GM12891 (cell line): ENCODE measurements at regions not wholly inside any gene's neighbourhood (a gene's known extent, or its start where the extent isn't known, plus 50 kb on each side); places are given as distances from the start of the nearest gene placed in this dataset.

Source experiments
- DNase-seq: peaks from one replicate; pipeline ENCODE4 v3.0.0; 2011; ENCODE audit warnings: low spot score; ENCODE audit not compliant: insufficient read length
- FAIRE-seq: peaks from 2 replicates; lab custom pipeline; 2011; peaks lifted over from hg19 to GRCh38; lab: Jason Lieb, UNC
- PAX5 ChIP-seq: IDR thresholded peaks from 2 replicates; pipeline ENCODE4 v1.6.1; 2011; ENCODE audit warnings: low read length, moderate library complexity, mild to moderate bottlenecking; ENCODE audit not compliant: insufficient read depth, severe bottlenecking
- POLR2A ChIP-seq: IDR thresholded peaks from 2 replicates; pipeline ENCODE4 v1.6.1; 2011; ENCODE audit warnings: low read depth, low read length, control low read depth
- POLR2AphosphoS5 ChIP-seq: IDR thresholded peaks from 2 replicates; pipeline ENCODE4 v1.6.1; 2011; ENCODE audit warnings: low read depth, low read length, control low read depth
- POU2F2 ChIP-seq: IDR thresholded peaks from 2 replicates; pipeline ENCODE4 v1.6.1; 2011; ENCODE audit warnings: low read depth, mild to moderate bottlenecking, control low read depth, low read length, moderate library complexity
- SPI1 ChIP-seq: IDR thresholded peaks from 2 replicates; pipeline ENCODE4 v1.6.1; 2011; ENCODE audit warnings: low read depth, low read length, control low read depth
- TAF1 ChIP-seq: IDR thresholded peaks from 2 replicates; pipeline ENCODE4 v1.6.1; 2011; ENCODE audit warnings: low read depth, low read length, control low read depth

GRCh38 chr2:238649936-238650518, 197.9 kb upstream of the TWIST2 start:
- TF ChIP-seq PAX5 (no peak), POLR2AphosphoS5 (no peak), POU2F2 (no peak), TAF1 (no peak), SPI1 (no peak), POLR2A (no peak)
- FAIRE-seq (no peak), DNase-seq (no peak)

- TF ChIP-seq TAF1 (no peak), POLR2A (no peak), POLR2AphosphoS5 (no peak), SPI1 (no peak), POU2F2 (no peak), PAX5 (no peak)
- DNase-seq: no peak
- no peak for FAIRE-seq
Measured at GRCh38 chr2:238650536-238650935, 197.3 kb upstream of the TWIST2 start.

DNA sequence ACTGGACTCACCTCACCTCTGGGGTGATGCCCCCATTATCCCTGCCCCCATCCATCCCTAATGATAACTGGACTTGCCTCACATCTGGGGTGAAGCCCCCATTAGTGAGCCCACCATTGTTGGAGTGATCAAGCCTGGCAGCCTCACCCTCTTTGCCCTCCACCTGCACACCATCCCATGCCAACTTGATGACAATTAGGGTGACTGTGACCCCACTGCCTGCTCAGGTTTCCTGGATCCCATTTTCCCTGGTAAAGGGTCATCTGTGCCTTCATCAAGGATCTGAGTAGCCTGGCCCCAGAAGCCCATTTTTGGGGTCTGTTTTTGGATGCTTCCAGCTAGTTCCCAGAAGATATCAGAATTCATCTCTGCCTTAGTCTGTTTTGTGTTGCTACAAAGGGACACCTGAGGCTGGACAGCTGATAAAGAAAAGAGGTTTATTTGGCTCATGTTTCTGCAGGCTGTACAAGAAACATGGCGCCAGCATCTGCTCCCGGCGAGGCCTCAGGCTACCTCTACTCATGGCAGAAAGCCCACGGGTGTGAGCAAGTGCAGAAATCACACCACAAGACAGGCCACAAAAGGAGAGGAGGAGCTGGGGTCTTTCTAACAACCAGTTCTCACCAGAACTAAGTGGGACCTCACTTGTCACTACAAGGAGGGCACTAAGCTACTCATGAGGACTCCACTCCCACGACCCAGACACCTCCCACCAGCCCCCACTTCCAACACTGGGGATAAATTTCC, 196.4 kb upstream of the TWIST2 start:
- FAIRE-seq (no peak), DNase-seq (no peak)
- TF ChIP-seq PAX5: no peak
- TF ChIP-seq TAF1: no peak
- TF ChIP-seq SPI1: no peak
- no peak for TF ChIP-seq POU2F2
- no peak for TF ChIP-seq POLR2A
- no peak for TF ChIP-seq POLR2AphosphoS5

DNA sequence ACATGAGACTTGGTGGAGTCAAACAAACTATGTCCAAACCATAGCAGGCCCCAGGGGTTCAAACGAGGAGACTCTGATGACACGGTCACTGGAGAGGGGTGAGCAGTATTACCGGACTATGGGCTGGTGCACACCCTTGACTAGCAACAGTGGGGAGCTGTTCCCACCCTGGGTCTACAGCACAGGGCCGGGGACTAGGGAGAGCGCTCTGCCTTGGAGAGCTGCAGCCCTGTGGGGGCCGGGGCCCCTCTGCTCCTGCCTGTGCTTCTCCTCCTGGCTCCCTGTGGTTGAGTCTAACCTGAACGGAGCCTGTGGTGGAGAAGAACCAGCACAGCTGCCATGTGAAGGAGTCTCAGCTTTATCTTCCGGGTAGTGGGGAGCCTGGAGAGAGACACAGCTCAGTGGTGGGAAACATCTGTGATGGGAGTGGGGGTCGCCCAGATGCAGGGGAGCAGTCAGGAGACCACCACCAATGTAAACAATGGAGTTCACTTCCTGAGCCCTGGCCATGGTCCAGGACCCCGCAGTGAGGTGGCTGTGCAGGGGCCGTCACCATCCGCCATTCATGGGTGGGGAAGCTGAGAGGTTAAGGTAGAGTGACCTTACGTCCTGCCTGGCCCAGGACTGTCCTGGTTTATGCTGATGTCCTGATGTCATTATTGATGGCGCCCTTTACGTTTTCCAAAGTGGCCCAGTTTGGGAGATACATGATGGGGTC, 195.7 kb upstream of the TWIST2 start:
- FAIRE-seq: no peak
- no peak for DNase-seq

DNA sequence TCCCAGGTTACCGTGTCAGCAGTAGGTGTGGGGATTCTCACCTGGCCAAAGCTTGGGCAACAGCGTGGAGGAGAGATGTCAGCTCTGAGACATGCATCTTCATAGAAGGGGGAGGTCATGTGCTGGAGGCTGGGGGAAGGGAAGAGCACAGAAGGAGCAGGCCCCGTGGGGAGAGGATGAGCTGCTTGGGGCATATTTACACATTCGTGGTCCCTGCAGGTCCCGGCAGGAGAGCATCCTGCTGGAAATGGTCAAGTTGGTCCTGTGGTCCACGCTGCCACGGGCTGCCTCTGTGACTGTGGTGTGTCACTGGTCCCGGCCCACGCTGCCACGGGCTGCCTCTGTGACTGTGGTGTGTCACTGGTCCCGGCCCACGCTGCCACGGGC, 195.1 kb upstream of the TWIST2 start:
- TF ChIP-seq POLR2A (no peak), POLR2AphosphoS5 (no peak), TAF1 (no peak), POU2F2 (no peak), PAX5 (no peak), SPI1 (no peak)
- FAIRE-seq (no peak), DNase-seq (no peak)

More for the DNA sequence above, 195.7 kb upstream of the TWIST2 start:
- TF ChIP-seq PAX5: no peak
- TF ChIP-seq POLR2A: no peak
- TF ChIP-seq SPI1: no peak
- no peak for TF ChIP-seq POLR2AphosphoS5
- TF ChIP-seq TAF1: no peak
- TF ChIP-seq POU2F2: no peak

DNA sequence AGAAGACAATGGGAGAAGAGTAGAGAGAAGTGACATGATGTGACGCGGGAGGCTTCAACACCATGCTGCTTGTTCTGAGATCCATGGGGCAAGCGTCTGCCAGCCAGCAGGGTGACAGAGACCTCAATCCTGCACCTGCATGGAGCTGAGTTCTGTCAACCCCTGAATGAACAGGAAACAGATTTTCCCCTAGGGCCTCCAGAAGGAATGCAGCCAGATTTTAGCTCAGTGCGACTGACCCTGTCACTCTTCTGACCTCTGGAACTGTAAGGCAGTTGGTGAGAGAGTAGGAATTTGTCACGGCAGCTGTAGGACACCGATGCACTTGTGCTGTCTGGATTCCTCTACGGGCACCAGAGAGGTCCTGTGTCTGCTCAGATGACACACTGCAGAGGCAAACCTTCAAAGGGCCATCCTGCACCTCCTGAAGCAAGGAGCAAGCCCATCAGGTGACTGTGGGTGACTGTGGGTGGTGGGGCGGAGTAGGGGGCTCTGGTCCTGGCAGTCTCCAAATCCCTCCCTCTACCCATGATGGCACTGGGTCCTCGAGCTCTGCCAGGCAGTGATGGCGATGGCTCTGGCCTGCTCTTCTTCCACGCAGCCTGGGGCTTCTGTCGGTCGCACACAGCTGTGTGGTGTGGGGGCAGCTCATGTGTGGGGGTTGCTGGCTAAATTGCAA, 194.3 kb upstream of the TWIST2 start:
- no peak for DNase-seq
- TF ChIP-seq POLR2AphosphoS5 (no peak), POLR2A (no peak), TAF1 (no peak), SPI1 (no peak), POU2F2 (no peak), PAX5 (no peak)
- no peak for FAIRE-seq

GRCh38 chr2:238654479-238655197, 193.2 kb upstream of the TWIST2 start:
- no peak for FAIRE-seq
- no peak for TF ChIP-seq SPI1
- TF ChIP-seq PAX5: no peak
- TF ChIP-seq POLR2A: no peak
- TF ChIP-seq TAF1: no peak
- no peak for TF ChIP-seq POU2F2
- TF ChIP-seq POLR2AphosphoS5: no peak
- DNase-seq: no peak

- no peak for TF ChIP-seq POLR2AphosphoS5
- DNase-seq (no peak), FAIRE-seq (no peak)
Measured at GRCh38 chr2:238655198-238655860, 192.6 kb upstream of the TWIST2 start.
